KBM-7 (cell line): ENCODE measurements at regions not wholly inside any gene's neighbourhood (a gene's known extent, or its start where the extent isn't known, plus 50 kb on each side); places are given as distances from the start of the nearest gene placed in this dataset.
A peak's percentile ranks its signal among the peaks of the same experiment; 100 is the strongest.

Experiments
- DNase-seq: peaks from one replicate; pipeline ENCODE4 v3.0.0-alpha.2; 2015
- in situ Hi-C: fragments of 300-500 bp; cut with MboI; formaldehyde crosslinking; loops from 2 replicates; pipeline ENCODE4 v1.14.3; 2020; ENCODE audit warnings: low sequenced_read_pairs, low pct_unique_long_range_greater_than_20kb, mixed read lengths

DNA sequence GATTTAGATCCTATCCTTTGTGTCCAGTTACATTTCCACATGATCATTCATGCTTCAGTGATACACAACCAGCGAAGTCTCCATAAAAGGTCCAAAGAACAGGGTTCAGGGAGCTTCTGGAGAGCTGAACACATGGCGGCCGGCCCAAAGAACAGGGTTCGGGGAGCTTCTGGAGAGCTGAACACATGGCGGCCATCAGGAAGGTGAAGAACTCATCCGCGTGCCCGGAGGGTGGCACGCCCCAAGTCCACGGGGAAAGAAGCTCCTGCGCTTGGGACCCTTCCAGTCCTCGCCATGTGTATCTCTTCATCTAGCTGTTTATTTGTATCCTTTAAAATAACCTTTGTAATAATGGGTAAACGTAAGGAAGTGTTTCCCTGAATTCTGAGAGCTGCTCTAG, 91.9 kb upstream of the FLRT2 start:
- in situ Hi-C loops = no loop called here
- no peak for DNase-seq

DNA sequence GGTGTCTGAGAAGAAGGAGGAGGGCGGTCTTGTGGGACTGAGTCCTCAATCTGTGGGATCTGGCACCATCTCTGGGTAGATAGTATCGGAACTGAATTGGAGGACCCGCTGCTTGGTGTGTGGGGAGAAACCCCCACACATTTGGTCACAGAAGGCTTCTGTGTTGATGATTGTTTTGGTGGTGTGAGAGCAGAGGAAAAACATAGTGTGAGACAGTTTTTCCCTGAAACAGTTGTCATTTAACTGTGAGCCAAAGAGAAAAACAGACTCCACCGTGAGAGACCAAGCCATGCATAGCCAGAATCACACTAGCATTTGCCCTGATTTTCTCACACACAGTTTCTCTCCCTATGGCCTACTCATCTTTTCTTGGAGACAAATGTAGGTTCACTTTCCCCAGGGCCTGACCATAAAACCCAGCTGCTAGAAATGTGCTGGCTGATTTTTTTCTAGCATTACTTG, 91.4 kb upstream of the FLRT2 start:
- no peak for DNase-seq
- in situ Hi-C loops = no loop called here

DNA sequence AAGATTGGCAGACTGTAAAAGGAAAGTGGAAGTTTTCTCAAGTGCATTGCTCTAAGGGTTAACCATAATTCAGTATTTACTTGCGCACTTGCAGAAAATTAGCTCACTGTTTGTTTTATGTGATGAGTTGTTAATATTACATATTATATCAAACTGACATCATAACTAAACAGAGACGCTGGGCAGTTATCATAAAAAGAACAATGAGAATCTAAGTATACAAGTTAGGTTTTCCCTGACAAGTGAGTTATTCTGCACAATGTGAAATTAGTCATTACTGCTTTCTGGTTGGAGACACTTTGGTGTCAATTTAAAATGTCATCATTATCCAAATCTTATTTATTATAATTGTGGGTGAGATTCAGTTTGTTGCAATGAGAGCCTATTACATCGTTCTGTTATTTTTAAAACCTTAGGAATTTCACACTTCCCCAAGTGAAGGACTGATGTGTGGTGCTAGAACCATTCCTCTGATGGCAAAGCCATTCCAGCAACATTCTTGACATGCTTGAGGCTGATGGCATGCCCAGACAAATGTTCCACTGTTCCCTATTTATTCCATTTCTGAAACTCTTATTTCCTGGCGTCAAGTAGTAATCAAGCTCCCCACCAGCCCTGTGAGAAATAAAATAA, 90.1 kb upstream of the FLRT2 start:
- no peak for DNase-seq
- in situ Hi-C loops = no loop called here

DNA sequence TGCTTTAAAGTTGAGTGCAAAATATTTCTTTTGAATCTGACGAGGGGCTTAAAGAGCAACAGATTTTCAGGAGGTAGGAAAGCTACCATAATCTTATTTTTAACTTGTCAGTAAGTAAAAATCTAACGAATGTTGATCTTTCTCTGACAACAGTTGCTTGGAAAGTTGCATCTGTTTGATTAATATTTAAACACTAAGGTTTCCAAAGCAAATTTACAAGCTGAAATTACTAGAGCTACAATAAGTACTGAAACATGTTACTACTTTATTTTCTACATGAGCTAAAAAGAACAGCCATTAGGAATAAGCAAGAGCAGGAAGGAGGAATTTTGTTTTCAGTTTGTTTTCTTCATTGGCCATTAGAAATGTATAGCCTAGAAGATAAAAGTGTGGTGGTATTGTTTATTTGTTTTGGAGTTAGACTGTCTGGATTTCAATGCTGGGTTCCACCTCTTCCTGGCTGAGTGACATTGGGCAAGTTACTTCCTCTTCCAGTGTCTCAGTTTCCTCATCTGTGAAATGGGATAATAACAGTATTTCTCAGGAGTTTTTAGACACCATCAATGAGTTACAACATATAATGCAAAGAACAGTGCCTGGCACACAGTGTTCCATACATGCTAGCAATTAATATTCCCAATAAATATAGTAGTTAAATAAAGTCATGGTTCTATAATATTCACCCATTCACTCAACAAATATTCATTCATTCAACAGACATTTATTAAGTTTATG, 87.9 kb upstream of the FLRT2 start:
- in situ Hi-C loops = no loop called here
- DNase-seq = no peak

DNA sequence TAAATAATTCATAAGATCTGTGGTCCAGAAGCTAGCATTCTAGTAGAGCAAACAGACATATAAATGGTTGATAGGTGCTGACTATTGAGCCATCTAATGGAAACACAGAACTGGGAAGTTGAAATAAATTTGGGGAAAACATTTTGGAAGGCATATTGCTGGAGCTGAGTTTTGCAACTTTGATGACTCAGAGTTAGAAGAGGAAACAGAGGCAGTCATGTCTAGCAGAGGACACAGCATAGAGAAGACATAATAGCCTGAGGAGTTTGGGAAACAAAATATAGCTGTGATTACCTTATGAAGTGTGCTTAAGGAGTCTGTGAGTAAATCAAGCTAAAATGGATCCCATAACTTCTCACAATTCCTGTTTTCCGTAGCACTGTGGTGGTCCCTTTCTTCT, 86.9 kb upstream of the FLRT2 start:
- in situ Hi-C loops = no loop called here
- DNase-seq = no peak

DNA sequence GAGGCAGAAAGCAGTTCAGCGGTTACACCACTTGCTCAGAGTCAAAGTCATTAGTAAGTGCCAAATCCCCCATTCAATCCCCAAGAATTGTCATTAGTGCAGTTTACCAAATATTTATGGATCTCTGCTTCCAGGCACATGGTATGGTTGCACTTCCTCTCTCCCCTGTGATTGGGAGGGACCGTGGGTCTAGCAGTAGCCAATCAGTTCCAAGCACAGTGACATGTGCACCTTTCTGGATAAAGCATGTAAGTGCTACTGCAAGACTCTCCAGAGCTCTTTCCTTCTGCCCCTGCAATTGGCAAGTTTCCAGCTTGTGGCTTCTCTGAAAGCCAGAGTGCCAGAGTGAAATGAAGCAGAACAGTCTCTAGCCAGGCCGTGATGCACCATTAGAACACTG, 85.3 kb upstream of the FLRT2 start:
- in situ Hi-C loops = no loop called here
- peak; percentile 36 for DNase-seq

DNA sequence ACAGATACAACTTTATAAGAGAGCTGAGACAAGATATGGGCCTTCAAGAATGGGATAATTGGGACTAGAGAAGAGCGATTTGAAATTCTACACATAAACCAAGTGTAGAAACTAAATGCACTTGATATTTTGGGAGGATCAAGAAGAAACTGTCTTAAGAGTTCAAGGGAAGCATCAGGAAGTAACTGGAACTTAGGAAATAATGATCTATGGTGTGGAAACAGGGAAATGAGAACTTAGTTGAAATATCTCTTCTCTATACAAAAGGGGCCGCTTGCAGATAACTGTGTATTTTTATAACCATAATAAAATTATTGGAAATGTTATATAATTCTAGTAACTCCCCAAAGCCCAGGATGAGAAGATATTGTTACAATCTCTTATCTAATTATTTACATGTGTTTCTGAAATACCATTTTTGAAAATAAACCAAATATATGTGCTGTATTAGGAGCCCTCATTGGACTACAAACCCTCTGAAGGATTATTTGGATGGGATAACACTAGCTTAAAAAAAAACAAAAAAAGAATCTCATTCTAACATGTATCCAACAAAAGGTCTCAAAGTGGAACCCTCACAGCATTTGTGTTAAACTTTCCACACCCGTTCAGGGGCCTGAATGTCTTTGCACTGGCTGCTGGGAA, 84.7 kb upstream of the FLRT2 start:
- in situ Hi-C loops = no loop called here

DNA sequence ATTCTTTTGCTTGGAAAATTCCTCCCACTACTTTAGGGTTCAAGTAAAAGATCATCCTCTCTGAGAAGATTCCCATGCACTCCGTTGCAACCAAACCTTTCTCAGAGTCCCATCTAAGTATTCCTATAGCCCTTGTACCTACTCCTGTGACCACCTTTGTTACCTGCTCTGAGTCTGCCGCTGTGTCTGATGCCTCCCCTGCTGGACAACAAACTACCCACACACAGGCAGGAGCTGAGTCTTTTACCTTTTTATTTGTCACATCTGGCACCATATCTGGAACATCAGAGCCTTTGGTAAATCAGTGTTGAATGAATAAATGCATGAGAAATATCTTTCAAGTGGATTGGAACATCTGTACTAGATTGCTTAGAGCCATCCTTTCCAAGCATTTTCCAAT, 82.1 kb upstream of the FLRT2 start:
- in situ Hi-C loops = no loop called here
- DNase-seq = no peak

More for the DNA sequence above, 84.7 kb upstream of the FLRT2 start:
- DNase-seq = no peak

DNA sequence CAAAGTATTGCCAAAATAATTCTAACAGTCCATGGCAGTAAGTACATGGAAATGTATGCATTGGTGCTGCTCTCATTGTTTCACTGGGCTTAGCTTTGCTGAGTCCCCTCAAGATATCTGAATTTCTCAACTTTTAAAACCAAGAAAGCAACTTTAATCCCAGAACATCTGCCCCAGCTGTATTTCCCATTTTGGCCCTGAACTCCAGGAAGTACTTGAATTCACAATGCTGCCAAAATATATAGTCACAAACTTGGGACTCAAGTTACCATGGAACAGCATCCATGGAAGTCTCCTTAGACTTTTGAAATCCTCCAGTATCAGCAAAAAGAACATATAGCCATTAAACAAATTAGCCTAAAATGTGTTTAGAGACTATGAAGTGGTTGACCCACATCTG, 78.5 kb upstream of the FLRT2 start:
- no peak for DNase-seq
- in situ Hi-C loops = no loop called here

DNA sequence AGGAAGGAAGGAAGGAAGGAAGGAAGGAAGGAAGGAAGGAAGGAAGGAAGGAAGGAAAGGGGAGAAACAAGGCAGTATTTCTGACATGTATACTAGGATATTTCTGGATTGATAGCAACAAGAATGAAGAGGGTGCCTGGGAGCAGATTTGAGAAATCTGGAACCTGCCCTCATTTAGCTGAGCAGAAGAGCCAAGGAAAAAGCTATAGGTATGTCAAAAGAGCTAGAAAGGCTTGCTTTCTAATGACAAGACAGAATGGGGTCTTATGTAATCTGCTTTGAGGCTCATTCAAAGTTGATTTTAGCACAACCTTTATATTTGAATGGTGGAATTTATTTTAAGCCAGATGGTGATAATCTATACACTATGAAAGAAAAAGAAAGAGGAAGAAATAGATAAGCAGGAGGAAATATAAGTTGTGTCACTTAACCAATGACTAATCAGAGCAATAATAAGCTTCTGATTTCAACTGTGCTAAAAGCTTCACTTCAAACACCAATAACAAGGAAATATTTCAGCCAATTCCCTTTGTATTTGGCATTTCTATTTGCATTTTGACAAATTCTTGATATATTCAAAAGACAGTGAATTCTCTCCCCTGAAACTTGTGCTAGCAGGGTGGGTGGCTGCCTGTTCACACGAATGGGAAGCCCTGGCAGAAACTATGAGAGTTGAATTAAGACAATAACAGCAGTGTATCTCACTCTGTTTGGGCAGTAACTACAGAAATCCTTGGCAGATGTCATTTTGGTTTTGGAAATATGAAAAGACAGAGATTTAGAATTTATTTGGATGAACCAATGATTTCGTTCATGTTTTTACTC, 76.3 kb upstream of the FLRT2 start:
- in situ Hi-C loops = no loop called here
- DNase-seq = no peak

DNA sequence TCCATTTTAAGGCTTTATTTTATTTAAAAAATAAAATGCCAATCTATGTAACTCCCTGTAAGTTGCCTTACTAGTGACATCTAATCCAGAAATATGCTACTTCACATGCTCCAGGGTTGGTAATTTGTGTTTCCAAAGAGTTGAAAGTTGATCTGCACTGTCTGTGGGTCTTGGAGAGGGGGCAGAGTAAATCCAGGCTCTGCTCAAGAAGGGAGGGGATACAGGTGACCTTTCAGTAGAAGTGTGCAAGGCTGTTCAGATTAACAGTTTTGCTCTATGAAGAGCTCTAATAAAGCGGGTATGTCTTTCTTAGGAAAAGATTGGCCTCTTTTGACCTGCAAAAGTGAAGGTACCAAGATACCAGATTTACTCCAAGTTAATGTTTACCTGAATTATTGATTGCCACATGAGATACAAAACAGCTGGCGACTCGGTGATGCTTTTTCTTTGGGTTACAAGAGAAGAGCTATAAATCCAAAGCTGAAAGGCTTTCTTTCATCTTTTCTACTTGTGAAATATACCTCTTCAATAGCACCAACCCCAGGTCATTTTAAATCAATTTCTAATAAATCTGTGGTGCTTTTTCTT, 75.6 kb upstream of the FLRT2 start:
- in situ Hi-C loops = no loop called here
- no peak for DNase-seq

DNA sequence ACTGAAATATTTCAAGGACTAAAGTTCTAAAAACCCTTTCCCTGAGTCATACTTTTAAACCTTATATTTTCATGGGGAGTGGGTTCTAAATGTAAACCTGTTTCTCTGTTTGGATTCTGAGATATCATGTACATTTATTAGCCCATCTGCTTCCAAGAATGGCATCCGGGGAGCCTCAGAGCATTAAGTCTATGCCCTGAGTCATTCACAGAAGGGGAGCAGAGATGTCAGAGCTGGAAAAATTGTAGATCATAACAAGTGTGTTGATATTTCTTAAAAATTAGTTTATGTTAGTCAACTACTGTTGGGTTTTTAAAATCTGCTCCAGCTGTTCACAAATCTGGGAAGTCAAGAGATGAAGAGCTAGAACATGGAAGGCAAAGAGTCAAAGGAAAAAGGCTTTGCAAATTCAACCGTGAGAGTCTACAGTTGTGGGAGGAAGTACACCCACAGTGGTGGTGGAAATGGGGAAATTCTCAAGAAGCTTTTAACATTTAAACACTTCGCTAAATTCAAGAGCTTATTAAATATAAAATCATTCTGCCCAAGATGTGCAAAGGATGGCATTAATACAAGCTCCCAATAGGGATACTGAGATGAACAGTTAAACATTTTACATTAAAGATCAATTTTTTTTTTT, 70.5 kb upstream of the FLRT2 start:
- in situ Hi-C loops = no loop called here
- DNase-seq = no peak

DNA sequence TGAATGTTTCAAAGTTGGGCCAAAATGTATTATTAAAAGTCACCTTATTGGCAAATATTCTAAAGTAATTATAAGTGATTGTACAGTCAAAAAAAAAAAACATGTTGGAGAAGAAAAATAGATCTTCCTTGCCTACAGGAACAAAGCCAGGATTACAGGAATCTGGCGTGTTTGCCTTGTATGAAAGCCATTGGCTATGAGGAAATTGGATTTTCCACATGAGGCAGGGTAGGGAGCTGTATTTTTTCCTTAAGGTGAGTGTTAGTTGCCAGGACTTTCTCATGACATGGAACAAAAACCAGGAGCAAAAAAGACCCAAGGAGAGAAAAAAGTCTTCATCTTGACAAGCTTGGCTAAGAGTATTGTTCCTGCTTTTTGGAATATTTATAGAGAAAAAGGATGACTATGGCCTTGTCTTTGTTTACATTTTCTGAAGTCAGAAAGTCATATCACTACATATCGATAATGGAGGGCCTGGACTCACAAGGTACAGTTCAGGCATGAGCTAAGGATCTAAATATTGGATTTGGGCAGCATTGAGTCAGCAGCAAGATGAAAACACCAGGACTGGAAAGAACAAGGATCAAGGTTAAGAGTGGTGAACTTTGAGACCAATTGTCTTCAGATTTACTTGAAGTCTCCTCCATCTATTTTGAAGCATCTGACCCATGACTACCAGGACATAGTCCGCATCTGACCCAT, 68.4 kb upstream of the FLRT2 start:
- in situ Hi-C loops = no loop called here
- no peak for DNase-seq

DNA sequence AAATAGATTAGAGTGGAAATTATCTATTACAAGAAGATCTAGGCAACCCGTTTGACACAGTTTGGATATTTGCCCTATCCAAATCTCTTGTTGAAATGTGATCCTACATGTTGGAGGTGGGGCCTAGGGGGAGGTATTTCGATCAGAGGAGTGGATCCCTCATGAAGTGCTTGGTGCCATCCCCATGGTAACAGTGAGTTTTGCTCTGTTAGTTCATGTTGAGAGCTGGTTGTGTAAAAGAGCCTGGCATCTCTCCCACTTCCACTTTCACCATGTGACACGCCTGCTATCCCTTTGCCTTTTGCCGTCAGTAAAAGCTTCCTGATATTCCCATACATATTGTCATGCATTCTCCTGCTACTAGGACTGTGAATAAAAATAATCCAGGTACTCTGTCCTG, 66.4 kb upstream of the FLRT2 start:
- in situ Hi-C loops = no loop called here
- DNase-seq = no peak

DNA sequence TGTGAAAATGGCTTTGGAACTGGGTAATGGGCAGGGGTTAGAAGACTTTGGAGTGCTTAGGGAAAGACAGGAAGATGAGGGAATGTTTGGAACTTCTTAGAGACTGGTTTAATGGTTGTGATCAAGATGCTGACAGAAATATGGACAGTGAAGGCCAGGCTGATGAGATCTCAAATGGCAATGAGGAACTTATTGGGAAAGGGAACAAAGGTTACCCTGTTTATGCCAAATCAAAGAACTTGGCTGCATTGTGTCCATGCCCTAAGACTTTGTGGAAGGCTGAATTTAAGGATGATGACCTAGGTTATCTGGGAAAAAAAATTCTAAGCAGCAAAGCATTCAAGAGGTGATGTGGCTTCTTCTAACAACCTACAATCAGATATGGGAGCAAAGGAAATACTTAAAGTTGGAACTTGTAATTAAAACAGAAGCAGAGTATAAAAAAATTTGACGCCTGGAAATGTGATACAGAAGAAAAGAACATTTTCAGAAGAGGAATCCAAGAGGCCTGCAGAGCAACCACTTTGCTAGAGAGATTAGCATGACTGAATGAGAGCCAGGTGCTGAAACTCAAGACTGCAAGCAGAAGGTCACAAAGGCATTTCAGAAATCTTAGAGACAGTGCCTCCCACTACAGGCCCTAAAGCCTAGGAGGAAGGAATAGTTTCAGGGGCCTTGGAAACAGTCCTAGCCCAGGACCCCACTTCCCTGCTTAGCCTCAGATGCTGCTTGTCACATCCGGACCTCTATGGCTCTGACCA, 65.6 kb upstream of the FLRT2 start:
- in situ Hi-C loops = no loop called here

DNA sequence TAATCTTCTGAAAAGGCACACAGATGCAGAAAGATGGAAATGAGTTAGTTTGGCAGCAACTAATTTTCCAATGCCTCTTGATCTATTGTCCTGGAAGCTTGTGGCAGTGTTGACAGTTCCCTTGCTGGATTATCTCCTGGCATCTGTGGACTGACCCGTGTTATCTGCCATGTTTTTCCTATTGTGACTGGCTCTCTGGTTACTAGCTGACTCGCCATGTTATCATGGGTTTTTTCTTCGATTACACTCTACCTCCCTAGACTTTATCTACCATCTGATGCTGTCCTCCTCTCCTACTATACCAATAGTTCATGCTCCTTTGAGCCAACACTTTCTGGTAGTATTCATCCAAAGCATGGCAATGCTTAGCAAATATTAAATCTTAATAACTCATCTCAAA, 63.3 kb upstream of the FLRT2 start:
- DNase-seq = no peak

More for the DNA sequence above, 65.6 kb upstream of the FLRT2 start:
- DNase-seq = no peak

DNA sequence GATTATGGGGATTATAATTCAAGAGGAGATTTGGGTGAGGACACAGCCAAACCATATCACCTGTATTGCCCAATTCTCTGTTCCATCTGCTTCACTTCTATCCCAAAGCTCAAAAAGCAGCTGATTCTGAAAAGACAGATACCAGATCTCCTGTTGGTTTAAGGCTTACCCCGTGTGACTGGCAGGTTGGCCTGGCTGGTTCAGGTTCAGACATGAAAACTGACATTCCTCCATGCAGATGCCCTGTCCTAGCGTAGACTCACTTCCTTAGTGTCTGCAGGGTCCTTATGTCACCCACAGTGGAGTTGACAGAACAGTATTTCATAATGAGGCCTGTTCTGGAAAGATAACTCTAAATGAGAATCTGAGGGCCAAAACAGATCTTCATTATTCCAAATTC, 61.1 kb upstream of the FLRT2 start:
- no peak for DNase-seq

More for the DNA sequence above, 63.3 kb upstream of the FLRT2 start:
- in situ Hi-C loops = no loop called here

DNA sequence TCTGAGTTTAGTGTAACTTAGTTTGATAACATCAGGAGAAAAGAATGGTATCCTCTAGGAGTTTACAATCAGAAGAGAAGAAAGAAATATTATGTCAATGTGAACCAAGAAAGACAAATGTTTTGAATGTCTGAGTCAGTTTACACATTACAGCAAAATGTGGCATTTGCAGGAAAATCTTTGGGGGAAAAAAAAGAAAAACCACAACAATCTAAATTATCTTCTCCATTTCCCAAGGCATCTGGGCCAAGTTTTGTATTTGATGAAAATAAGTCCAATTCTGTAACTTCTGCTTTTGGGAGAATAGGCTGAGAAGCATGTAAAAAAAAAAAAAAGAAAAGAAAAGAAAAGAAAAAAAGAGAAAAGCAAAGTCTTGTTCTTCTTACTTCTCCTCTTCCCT, 58.8 kb upstream of the FLRT2 start:
- DNase-seq = no peak
- in situ Hi-C loops = no loop called here

More for the DNA sequence above, 61.1 kb upstream of the FLRT2 start:
- in situ Hi-C loops = no loop called here
